ENCODE measurements at regions not wholly inside any gene's neighbourhood (a gene's known extent, or its start where the extent isn't known, plus 50 kb on each side); places are given as distances from the start of the nearest gene placed in this dataset.

GRCh38 chr2:185108588-185108987 lies 510.3 kb downstream of the ZNF804A start:
- TF ChIP-seq CTCF (IDR thresholded peaks at IDR 0.05) (no peak), POLR2A (IDR thresholded peaks at IDR 0.05) (no peak), POLR2AphosphoS5 (IDR thresholded peaks at IDR 0.05) (no peak)
